NK-92 treated with Interleukin-12 subunit alpha and Interleukin-12 subunit beta, amount 100 ng/mL, for 24 hours (cell line): ENCODE measurements at regions not wholly inside any gene's neighbourhood (a gene's known extent, or its start where the extent isn't known, plus 50 kb on each side); places are given as distances from the start of the nearest gene placed in this dataset.
"Not testable (repeated sequence)": the region's sequence is repeated elsewhere in the genome, so short reads cannot be mapped to it uniquely, and the experiment has no call there.

ENCODE experiments used
- DNase-seq: peaks from one replicate; lab custom pipeline; 2025; lab: John Stamatoyannopoulos, UW

GRCh38 chrX:94341730-94342129 is 667.7 kb downstream of the FAM133A start:
- DNase-seq = not testable (repeated sequence)

- no peak for DNase-seq
Measured at GRCh38 chrX:94361241-94361640, 687.2 kb downstream of the FAM133A start.

GRCh38 chrX:94365736-94366135 is 691.7 kb downstream of the FAM133A start:
- DNase-seq = no peak

GRCh38 chrX:94366616-94367015 is 692.6 kb downstream of the FAM133A start:
- no peak for DNase-seq

GRCh38 chrX:94389044-94389443 is 715.0 kb downstream of the FAM133A start:
- no peak for DNase-seq

GRCh38 chrX:94400488-94400887 is 726.5 kb downstream of the FAM133A start:
- DNase-seq = no peak

GRCh38 chrX:94401426-94401825 is 727.4 kb downstream of the FAM133A start:
- no peak for DNase-seq

GRCh38 chrX:94414746-94415145 is 740.7 kb downstream of the FAM133A start:
- DNase-seq = no peak

- no peak for DNase-seq
Measured at GRCh38 chrX:94418065-94418464, 744.1 kb downstream of the FAM133A start.

- DNase-seq = no peak
Measured at GRCh38 chrX:94424456-94424855, 750.5 kb downstream of the FAM133A start.

- no peak for DNase-seq
Measured at GRCh38 chrX:94430091-94430490, 756.1 kb downstream of the FAM133A start.

- DNase-seq = no peak
Measured at GRCh38 chrX:94435799-94436198, 761.8 kb downstream of the FAM133A start.

GRCh38 chrX:94454159-94454558 is 780.2 kb downstream of the FAM133A start:
- no peak for DNase-seq

- no peak for DNase-seq
Measured at GRCh38 chrX:94454606-94455005, 780.6 kb downstream of the FAM133A start.

GRCh38 chrX:94455782-94456181 is 781.8 kb downstream of the FAM133A start:
- DNase-seq = no peak

GRCh38 chrX:94492541-94492940 is 818.5 kb downstream of the FAM133A start:
- DNase-seq = no peak

GRCh38 chrX:94493405-94493804 is 819.4 kb downstream of the FAM133A start:
- no peak for DNase-seq

GRCh38 chrX:94511564-94511963 is 837.6 kb downstream of the FAM133A start:
- no peak for DNase-seq

- no peak for DNase-seq
Measured at GRCh38 chrX:94515009-94515408, 841.0 kb downstream of the FAM133A start.

- DNase-seq = no peak
Measured at GRCh38 chrX:94524867-94525266, 850.9 kb downstream of the FAM133A start.

- no peak for DNase-seq
Measured at GRCh38 chrX:94545722-94546121, 871.7 kb downstream of the FAM133A start.

- no peak for DNase-seq
Measured at GRCh38 chrX:94551831-94552230, 877.8 kb downstream of the FAM133A start.

- no peak for DNase-seq
Measured at GRCh38 chrX:94560930-94561329, 886.9 kb downstream of the FAM133A start.

- DNase-seq = no peak
Measured at GRCh38 chrX:94576367-94577004, 902.5 kb downstream of the FAM133A start.
